GM13977 (cell line): ENCODE measurements at regions not wholly inside any gene's neighbourhood (a gene's known extent, or its start where the extent isn't known, plus 50 kb on each side); places are given as distances from the start of the nearest gene placed in this dataset.

Experiments used
- DNase-seq: peaks from one replicate; pipeline ENCODE4 v3.0.0; 2012; ENCODE audit warnings: low spot score
- in situ Hi-C: fragments of 300-500 bp; cut with MboI; formaldehyde crosslinking; loops from one replicate; pipeline ENCODE4 v1.12.0; 2022; ENCODE audit warnings: low sequenced_read_pairs, low pct_unique_long_range_greater_than_20kb, mixed read lengths, inconsistent platforms; ENCODE audit not compliant: unreplicated experiment
- TF ChIP-seq, protein P1 (sequence below): IDR thresholded peaks from 2 replicates; pipeline ENCODE4 v1.5.1; 2012; ENCODE audit warnings: mild to moderate bottlenecking, control low read depth; ENCODE audit not compliant: insufficient read depth; ENCODE audit errors: extremely low read depth, missing control alignments

- in situ Hi-C loops, result no loop called here
- no peak for DNase-seq
- TF ChIP-seq, protein P1, sequence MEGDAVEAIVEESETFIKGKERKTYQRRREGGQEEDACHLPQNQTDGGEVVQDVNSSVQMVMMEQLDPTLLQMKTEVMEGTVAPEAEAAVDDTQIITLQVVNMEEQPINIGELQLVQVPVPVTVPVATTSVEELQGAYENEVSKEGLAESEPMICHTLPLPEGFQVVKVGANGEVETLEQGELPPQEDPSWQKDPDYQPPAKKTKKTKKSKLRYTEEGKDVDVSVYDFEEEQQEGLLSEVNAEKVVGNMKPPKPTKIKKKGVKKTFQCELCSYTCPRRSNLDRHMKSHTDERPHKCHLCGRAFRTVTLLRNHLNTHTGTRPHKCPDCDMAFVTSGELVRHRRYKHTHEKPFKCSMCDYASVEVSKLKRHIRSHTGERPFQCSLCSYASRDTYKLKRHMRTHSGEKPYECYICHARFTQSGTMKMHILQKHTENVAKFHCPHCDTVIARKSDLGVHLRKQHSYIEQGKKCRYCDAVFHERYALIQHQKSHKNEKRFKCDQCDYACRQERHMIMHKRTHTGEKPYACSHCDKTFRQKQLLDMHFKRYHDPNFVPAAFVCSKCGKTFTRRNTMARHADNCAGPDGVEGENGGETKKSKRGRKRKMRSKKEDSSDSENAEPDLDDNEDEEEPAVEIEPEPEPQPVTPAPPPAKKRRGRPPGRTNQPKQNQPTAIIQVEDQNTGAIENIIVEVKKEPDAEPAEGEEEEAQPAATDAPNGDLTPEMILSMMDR, result no peak
These were observed 418.0 kb downstream of the SHANK2 start for GRCh38 chr11:70834277-70834940.

GRCh38 chr11:70834984-70835560, 417.3 kb downstream of the SHANK2 start:
- in situ Hi-C loops, result no loop called here
- TF ChIP-seq, protein P1, result no peak
- no peak for DNase-seq

- in situ Hi-C loops, result no loop called here
- TF ChIP-seq, protein P1, result no peak
- DNase-seq, result no peak
These were observed 416.3 kb downstream of the SHANK2 start for GRCh38 chr11:70836071-70836470.

DNA sequence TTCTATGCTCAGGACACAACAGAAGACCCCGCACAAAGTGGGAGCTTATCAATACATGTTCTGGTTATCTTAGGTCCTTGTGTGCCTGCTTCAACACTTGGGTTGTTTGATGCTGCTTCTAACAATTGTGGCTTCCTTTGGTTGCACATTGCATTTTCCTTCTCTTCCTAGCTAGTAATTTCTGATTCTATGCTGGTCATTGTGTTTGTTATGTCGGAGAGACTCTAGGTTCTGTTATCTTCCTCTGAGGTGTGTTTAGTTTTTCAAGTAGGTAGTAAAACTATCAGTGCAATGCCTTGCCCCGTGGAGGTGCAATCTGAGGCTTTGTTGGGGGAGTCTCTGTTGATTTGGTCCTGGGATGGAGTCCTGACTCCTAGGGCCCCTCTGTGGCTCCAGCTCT, 414.2 kb downstream of the SHANK2 start:
- DNase-seq, result no peak
- in situ Hi-C loops, result no loop called here

DNA sequence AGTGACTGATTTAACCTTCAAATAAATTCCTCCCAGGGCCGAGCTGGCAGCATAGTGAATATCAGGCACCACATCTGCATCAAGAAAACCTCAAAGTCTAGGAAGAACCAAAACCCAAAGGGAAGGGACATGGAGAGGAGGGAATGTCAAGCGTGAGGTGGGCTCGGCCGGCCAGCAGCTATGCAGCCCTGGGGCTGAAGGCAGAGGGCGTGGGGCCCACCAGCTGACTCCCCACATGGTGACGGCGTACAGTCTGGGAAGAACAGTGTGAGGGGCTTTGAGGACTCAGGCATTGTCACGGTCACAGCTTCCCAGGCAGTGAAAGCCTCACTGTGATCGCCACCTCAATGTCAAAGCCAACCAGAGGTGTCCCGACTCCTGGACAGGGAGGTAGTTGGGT, 412.5 kb downstream of the SHANK2 start:
- in situ Hi-C loops, result no loop called here
- DNase-seq, result no peak

More for the DNA sequence above, 414.2 kb downstream of the SHANK2 start:
- TF ChIP-seq, protein P1, result no peak

GRCh38 chr11:70841264-70841663, 411.1 kb downstream of the SHANK2 start:
- in situ Hi-C loops, result no loop called here
- no peak for DNase-seq
- TF ChIP-seq, protein P1, result no peak

More for the DNA sequence above, 412.5 kb downstream of the SHANK2 start:
- TF ChIP-seq, protein P1, result no peak
